SHP77 treated with DMSO at 0.1 percent for 48 hours (cell line): ENCODE measurements at regions not wholly inside any gene's neighbourhood (a gene's known extent, or its start where the extent isn't known, plus 50 kb on each side); places are given as distances from the start of the nearest gene placed in this dataset.

Experiments used
- DNase-seq: peaks from one replicate; lab custom pipeline; 2025; lab: John Stamatoyannopoulos, UW

- DNase-seq, result no peak
Observed at GRCh38 chr2:5915881-5916310, 223.7 kb downstream of the SOX11 start.

DNA sequence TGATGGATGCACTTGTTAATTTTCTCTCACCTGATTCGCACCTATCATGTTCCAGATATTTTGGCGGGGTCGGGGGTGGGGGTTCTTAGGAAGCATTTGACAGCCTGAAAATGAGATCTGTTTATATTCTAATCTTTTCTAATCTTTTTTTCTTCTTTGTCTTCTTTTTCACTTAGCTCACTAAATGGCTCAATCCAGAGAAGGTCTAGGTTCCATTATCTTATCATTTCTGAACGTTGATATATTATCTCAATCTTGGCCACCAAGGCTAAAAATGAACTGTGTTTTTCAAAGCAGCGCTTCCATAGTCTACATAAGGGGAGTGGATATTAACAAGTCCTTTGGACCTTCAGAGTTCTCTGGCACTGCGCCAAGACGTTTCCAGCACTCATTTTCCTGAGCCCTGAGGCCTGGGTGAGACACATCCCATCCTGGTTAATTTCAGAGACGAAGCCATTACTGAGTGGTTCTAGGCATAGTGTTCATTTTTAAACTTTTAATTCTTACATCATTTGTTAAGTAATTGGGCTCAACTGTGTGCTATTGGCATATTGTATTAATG is 229.0 kb downstream of the SOX11 start:
- DNase-seq, result no peak

DNA sequence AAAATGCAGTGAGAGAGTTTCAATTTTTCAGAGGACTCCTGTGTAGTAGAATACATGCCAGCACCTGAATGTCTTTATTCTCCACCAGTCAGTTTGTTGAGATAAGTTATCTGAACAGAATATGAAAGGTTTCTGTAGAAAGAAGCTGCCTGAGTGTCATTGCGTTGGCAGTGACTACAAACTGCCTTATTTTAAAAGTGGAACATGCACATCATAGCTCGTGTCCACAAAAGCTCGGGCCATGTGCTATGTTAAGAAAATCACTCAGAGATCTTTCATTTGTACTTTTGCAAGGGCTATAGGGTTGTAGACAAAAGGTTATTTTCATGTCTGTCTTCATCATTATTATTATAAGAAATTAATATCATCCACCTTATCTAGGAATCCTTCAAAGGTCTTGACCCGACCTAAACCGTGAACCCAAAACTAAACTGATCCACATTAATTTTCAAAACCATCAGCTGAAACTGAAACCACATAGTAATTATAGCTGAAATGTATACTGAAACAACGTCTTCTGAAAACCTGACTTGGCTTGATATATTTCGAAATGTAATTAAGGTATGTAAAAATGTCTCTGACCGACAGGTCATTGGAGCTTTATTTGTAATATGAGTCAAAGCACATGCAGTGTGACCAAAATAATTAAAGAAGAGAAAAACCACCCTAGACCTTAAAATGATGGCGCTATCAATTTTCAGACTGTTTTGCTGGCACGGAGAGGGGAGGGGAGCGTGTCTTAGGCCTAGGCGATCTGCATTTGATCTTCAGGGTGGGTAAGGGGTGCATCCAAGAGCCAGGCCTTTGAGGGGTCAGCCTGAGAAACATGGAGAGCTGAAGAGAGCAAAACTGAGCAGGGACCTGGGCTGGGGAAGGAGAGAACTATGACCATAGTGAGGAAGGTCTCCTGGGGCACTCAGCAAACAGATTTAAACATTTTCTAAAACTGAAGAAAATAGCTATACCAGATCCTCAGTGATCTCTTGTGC is 232.1 kb downstream of the SOX11 start:
- DNase-seq, result no peak

GRCh38 chr2:5925604-5926003 is 233.4 kb downstream of the SOX11 start:
- DNase-seq, result no peak

GRCh38 chr2:5926871-5927512 is 234.8 kb downstream of the SOX11 start:
- DNase-seq, result no peak

GRCh38 chr2:5932556-5933469 is 240.6 kb downstream of the SOX11 start:
- DNase-seq, result no peak

GRCh38 chr2:5933669-5934068 is 241.5 kb downstream of the SOX11 start:
- no peak for DNase-seq

DNA sequence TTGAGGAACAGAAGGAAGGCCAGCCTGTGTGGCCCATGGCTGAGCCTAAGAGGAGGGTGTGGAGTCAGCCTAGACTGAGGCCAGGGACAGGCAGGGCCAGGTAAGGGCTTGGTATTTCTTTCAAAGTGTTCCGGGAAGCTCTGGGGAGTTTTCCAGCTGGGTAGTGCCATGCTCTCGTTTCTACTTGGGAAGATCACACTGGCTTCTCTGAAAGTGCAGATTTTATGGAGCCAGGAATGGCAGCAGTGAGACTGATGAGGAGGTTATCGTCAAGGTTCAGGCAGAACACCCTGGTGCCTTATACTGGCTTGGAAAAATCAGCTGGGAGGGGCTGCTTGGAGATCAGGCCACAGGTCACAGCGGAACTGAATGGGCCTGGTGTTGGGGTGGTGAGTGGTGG is 245.1 kb downstream of the SOX11 start:
- DNase-seq, result no peak

DNA sequence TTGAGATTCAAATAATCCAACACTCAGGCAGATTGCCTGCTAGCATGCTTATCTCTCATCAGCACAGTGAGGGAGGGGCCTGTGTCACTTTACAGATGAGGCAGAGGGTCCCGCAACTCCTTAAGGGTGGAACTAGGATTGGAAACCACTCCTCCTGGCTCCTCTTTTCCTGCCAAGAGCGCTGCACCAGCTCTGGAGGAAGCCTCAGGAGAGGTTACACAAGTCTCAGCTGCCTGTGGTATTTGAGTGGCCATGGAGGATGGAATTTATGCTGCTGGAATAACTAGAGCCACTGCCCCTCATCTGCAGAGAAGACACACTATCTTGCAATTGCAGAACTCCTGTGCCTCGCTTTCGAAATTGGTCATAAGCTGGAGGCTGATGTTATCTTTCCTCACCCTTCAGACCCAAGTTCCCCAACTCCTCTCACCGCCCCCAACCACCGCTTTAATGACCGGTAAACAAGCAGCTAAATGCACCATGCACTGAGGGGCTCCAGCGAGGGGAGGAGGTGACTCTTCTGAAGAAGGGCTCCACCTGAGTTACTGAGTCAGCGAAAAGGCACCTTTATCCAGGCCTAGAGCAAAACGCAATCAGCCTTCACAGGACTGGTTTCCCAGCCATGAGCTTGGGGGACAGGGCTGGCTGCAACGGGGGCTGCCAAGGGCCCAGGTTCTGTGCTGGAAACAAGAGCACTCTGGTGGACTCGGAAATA is 245.8 kb downstream of the SOX11 start:
- no peak for DNase-seq

- DNase-seq, result no peak
Observed at GRCh38 chr2:5938566-5938896, 246.3 kb downstream of the SOX11 start.

- DNase-seq, result no peak
Observed at GRCh38 chr2:5939553-5939952, 247.4 kb downstream of the SOX11 start.

GRCh38 chr2:5940596-5941535 is 248.7 kb downstream of the SOX11 start:
- no peak for DNase-seq

DNA sequence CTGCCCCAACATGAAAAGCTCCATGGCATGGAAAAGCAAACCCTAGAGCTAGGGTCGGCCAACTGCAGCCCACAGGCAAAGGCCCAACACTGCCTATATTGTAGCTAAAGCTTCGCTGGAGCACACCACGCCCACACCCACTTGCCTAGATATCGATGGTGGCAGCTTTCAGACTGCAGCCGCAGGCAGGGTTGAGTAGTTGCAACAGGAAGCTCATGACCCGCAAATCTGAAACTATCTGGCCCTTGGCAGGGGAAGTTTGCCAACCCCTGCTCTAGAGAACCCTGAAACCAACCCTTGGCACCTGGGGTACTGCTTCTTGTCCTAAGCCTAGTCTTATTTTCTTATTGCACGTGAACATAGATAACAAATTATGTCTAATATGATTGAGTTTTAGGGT is 250.0 kb downstream of the SOX11 start:
- no peak for DNase-seq

GRCh38 chr2:5945742-5946141 is 253.6 kb downstream of the SOX11 start:
- no peak for DNase-seq

DNA sequence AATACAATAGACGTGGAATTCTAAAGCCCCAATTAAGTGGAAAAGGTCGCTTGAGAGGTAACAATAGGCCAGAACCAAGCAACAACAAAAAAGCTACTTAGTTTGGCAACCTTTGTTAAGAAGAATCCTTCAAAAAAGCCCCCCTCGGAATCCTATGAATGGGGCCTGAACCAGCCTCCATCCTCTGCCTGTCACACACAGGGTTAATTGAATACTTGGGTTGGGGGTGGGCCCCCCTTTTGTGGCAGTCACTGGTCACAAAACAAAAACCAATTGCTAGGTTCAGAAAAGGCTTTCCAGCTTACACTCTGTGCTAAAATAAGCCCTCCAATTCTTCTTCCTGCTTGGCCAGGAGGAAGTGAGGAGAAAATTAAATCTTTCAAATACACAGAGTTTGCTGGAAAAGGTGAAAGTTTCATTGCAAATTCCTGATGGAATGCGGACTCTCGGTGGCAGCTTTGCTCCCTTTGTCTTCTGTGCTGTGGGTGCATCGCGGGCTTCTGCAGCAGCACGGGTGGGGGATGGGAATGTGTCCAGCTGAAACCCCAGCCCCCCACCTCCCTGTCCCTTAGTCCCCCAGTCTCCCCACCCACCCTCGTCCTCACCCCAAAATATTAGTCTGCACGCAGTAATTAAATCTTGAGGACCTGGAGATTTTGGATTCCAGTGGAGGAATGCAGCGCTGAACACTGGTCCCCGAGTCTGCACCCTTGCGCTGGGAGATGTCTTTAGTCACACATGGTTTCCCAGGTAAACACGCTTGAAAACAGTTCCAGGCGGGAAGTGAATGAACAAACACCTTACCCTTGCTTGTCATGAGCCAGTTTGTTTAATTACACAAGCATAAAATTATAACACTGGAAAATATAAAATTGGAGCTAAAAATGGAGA is 254.3 kb downstream of the SOX11 start:
- DNase-seq, result no peak

DNA sequence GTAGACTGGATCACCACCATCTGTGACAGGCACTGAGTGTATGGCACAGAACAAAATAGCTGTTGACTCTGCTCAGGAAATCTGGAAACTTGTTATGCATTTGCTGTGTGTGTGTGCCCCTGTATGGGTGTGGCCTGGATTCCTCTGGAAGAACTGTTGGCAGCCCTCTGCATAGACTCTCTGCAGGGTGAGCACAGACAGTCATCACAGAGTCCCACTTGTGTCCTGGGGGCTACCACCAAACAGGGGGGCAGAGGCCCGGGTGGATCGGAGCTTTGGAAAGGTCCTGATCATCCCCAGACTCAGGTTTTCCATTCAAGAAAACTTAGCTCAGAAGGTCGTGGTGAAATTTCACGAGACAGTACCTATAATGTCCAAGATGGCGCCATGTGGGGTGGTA is 258.6 kb downstream of the SOX11 start:
- DNase-seq, result no peak

- DNase-seq, result no peak
Observed at GRCh38 chr2:5951471-5951870, 259.3 kb downstream of the SOX11 start.

DNA sequence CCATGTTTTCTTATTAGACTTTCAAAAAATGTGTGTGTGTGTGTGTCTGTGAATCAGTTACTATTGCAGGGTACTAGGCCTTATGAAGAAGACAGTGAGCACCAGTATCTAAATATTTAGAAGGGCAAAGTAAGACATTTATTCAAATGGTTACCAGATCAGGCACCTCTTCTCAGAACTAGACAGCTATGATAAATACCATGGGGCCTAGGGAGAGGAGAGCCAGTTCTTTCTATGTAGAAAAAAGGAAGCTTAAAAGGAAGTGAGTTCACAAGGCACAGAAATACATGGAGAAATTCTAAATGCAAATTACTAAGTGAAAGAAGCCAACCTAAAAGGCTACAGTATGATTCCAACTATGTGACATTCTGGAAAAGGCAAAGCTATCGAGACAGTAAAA is 261.3 kb downstream of the SOX11 start:
- no peak for DNase-seq

GRCh38 chr2:5954509-5954908 is 262.3 kb downstream of the SOX11 start:
- DNase-seq, result no peak
